ENCODE measurements at regions not wholly inside any gene's neighbourhood (a gene's known extent, or its start where the extent isn't known, plus 50 kb on each side); places are given as distances from the start of the nearest gene placed in this dataset.

- TF ChIP-seq POLR2A (IDR thresholded peaks at IDR 0.05) (no peak), CTCF (IDR thresholded peaks at IDR 0.05) (no peak)
Observed at GRCh38 chr13:103894626-103895025, 828.4 kb upstream of the SLC10A2 start.
